HG03342 (cell line): ENCODE measurements at regions not wholly inside any gene's neighbourhood (a gene's known extent, or its start where the extent isn't known, plus 50 kb on each side); places are given as distances from the start of the nearest gene placed in this dataset.

Experiments
- ATAC-seq: cut with Tn5 transposase; IDR thresholded peaks from one replicate; pipeline ENCODE4 v1.9.1; 2021; ENCODE audit warnings: mild to moderate bottlenecking, moderate library complexity; ENCODE audit not compliant: unreplicated experiment

DNA sequence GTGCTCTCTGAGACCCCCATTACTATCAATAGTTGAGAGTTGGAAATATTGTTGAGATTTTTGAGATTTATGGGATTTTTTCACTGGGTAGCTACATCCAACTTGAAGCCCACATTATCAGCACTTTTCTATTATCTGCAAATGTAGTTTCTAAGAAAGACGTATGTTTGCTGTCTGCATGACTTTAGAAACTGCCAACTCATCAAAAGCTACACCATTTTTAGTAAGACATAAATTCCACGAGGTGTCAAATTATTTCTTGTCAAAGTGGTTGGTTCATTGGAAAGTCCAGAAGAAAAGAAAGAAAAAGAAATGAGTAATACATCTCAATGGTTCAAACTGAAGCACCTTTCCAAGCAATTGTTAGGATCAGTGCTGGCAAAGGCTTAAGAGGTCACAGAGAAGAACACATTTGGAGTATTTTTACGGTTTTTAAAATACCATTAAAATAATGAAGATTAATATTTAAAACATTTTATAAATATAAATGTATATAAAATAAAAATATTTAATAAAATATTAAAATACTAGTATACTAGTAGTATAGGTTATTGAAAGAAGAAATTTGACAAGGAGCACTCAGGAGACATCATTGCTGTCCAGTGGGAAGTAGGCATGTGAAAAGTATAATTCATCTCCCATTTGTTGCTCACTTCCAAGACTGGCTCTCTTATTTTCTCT, 463.5 kb downstream of the TAFA4 start:
- ATAC-seq, result no peak

- ATAC-seq, result no peak
These were observed 464.9 kb downstream of the TAFA4 start for GRCh38 chr3:68467465-68467864.

DNA sequence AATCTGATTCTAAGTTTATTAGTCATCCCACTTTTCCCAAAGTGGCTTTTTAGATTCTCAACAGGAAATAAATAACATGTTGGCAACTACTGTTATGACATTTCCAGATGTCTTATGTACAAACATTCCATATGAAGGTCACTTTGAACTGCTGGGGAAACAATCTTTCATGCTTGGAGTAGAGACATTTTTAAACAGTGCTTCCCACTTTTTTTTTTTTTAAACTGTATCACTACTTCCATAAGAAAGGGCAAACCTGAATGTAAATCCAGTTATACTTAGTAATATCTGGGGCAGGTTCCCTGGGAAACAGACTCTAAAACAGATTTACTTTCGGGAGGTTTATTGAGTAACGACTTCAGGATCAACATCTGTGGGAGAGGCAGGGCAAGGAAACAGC, 473.8 kb downstream of the TAFA4 start:
- no peak for ATAC-seq

GRCh38 chr3:68448510-68449383, 483.6 kb downstream of the TAFA4 start:
- no peak for ATAC-seq

DNA sequence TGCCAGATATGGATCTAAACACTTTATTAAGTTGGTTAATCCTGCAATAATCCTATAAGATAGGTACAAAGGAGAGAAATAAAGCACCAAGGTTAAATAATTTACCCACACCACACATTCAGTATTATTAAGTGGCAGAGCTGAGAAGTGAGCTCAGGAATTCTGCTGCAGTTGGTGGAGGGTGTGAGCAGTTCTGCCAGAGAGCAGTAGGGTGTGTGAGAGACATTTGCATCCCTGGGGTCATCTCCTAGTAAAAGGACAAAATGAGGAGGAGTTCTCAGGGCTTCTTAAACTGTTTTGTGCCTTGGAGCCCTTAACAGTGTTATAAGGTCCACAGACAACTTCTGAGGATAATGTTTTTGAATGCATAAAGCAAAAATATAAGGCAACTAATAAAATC, 484.5 kb downstream of the TAFA4 start:
- ATAC-seq, result no peak

GRCh38 chr3:68441054-68441453, 491.3 kb downstream of the TAFA4 start:
- ATAC-seq, result no peak

- no peak for ATAC-seq
These were observed 495.5 kb downstream of the TAFA4 start for GRCh38 chr3:68436619-68437401.

DNA sequence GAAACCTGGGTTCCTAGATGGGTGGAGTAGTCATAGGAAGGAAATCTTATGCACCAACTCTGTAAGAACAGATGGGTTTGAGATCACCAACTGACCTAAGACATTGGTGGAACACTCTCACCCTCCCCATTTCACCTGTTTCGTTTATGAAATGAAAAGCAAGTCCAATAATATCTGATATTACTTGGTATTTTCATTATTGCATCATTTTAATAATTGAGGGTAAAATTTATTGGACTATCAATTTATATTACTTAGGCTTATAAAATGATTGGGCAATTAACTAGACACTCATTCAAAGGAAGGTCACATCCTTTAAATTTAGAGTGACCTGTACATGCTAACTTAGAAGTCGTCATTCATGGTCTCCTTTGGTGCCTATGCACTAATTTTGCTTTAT, 503.9 kb downstream of the TAFA4 start:
- ATAC-seq, result no peak

DNA sequence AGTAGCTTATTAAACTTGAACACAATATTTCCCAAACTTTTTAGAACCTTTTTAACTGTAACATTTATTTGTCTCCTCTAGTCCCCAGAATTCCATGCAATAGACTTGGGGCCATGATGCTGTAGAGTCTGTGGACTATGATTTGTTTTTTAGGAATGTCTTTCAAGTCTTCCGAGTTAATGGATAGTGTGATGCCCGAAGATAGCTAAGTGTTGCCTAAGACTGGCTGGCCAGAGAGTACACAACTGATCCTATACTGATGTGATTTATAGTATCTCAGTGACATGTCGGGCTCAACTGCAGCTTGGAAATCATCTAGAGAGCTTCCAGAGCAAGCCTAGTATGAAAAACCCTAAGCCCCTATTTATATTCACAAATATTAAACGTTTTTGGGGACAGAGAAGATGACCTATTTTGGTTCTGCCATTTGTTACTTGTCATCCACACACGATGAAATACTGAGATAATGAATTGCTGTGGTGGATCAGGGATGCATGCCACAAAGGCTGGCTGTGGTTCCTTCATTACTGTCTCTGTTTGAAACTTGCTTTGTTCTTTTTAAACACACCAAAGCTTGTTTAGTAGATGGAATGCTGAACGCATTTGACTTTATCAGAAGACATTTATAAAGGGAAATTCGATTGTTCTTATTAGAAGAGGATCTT, 507.4 kb downstream of the TAFA4 start:
- ATAC-seq, result no peak

- ATAC-seq, result no peak
These were observed 523.7 kb downstream of the TAFA4 start for GRCh38 chr3:68408626-68409025.

DNA sequence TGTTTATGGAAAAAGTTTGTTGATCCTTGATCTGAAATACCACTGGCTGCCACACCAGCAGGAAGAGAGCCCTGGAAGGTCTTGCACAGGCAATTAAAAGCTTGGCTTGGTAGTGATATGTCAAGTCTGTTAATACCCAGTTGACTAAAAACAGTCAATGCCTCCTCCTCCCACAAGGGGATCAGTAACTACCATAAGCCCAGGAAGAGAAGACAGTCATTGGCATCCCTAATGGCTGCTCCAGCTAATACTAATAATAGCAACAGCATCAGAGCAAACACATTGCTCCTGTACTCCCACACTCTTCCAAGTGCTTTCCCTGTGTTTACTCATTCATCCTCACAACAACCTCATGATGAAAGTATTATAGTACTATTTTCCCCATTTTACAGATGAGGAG, 528.6 kb downstream of the TAFA4 start:
- ATAC-seq, result no peak

- ATAC-seq, result no peak
These were observed 530.0 kb downstream of the TAFA4 start for GRCh38 chr3:68402235-68402918.

DNA sequence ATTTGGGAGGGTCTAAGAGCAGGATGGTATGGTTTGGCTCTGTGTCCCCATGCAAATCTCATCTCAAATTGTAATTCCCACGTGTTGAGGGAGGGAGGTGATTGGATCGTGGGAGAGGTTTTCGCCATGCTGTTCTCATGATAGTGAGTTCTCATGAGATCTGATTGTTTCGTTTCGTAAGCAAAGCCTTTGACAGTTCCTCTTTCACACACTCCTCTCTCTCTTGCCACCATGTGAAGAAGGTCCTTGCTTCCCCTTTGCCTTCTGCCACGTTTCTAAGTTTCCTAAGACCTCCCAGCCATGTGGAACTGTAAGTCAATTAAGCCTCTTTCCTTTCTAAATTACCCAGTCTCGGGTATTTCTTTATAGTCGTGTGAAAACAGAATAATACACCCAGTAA, 553.7 kb downstream of the TAFA4 start:
- ATAC-seq, result no peak

GRCh38 chr3:68373727-68374126, 558.6 kb downstream of the TAFA4 start:
- no peak for ATAC-seq

DNA sequence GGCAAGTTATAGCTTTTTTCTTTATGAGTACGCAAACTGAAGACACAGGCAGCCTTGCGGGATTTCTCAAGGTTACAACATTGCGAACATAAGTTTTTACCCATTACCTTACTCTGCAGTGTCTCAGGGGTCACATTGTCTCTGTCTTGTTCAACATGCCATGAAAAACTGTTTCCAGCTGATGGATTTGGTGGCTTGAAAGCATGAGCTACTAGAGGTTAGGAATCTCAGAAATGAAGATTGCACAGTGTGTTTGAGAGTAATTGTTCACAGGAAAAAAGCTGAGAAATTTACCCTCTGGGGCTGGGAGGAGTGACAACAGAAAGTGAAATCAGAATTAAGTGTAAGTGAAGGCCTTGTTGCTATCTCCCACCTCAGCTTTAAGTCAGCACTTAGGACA, 568.6 kb downstream of the TAFA4 start:
- no peak for ATAC-seq

DNA sequence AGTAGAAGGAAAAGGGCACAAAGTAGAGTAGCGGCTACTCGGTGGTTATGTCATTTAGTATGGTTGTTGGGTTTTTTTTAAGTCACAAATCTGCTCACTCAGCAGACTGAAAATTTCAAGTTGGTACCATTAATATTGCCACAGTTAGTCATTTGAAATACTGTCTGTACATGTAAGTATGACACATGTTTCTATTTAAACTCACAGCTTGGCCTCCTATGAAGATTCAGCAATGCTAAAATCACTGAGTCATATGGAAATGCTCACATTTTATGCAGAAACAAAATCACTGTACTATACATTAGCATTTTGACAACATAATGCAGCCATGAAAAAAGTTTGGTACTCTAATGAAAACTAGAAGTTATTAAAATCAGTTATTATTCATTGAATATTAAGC, 571.9 kb downstream of the TAFA4 start:
- ATAC-seq, result no peak

DNA sequence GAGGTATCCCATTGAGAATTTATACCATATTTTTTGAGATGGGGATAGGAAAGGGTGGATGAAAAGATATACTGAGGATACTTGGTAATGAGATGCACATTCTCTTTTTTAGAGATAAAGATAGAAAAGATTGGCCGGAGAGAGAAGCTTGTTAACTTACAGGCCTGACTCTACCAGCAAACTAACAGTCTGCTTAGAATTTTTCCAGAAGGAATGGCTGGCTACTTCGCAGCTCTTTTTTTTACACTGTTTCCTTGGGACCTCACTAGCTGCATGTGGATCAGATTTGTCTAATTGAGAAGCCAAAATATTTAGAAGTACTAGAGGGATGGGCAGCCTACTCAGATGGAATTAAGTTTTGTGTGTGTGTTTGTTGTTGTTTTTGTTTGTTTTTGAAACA, 586.6 kb downstream of the TAFA4 start:
- no peak for ATAC-seq

DNA sequence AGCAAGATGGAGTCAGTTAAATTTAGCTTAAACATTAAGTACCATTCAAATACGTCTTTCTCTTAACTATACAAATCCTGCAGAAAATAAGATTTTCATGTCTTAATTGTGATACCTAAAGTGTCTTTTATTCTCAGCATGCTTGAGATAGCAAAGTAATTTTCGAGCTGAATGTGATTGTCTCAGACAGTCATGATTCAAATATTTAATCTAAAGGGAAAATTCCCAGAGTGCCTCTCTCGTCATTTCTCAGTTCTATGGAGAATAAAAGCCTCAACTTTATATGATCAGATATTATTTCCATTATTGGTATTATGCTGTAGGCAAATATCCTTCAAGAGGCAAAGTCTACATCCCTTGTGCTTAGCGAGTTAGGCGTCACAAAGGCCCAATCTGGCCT, 589.9 kb downstream of the TAFA4 start:
- ATAC-seq, result no peak

- no peak for ATAC-seq
These were observed 596.3 kb downstream of the TAFA4 start for GRCh38 chr3:68336042-68336441.

- no peak for ATAC-seq
These were observed 597.9 kb downstream of the TAFA4 start for GRCh38 chr3:68334367-68334986.
